ENCODE measurements at regions not wholly inside any gene's neighbourhood (a gene's known extent, or its start where the extent isn't known, plus 50 kb on each side); places are given as distances from the start of the nearest gene placed in this dataset.

GRCh38 chr4:54913751-54914526 lies 211.5 kb downstream of the KDR start:
- H2AFZ ChIP-seq (ENCODE audit: low read depth, low read length, poor library complexity, severe bottlenecking), result no peak overlapping the region
- DNase-seq (ENCODE audit: low read depth, low spot score) (no peak), ATAC-seq (no peak)
- ChIA-PET POLR2A (no interaction called here), RAD21 (ENCODE audit: low non-redundant PET in 1 of 2, low total read pairs in 2 of 2, uncharacterized antibody in 2 of 2, unreplicated experiment in 2 of 2) (no interaction called here), CTCF (no interaction called here)
- TF ChIP-seq EGR1 (IDR thresholded peaks at IDR 0.05; ENCODE audit: low read depth) (no peak), SRF (IDR thresholded peaks at IDR 0.05; ENCODE audit: low read depth) (no peak), ZNF274 (IDR thresholded peaks at IDR 0.05; ENCODE audit: low read depth, low read length) (no peak), ZBTB33 (IDR thresholded peaks at IDR 0.05; ENCODE audit: extremely low read depth, insufficient replicate concordance, low read length) (no peak), EZH2 (IDR thresholded peaks at IDR 0.05) (no peak), YY1 (IDR thresholded peaks at IDR 0.05; ENCODE audit: extremely low read depth, insufficient replicate concordance, low read depth, low read length) (no peak), ATF3 (IDR thresholded peaks at IDR 0.05) (no peak), EZH2phosphoT487 (IDR thresholded peaks at IDR 0.05; ENCODE audit: borderline replicate concordance) (no peak), SP1 (IDR thresholded peaks at IDR 0.05; ENCODE audit: low read depth) (no peak), SIN3A (IDR thresholded peaks at IDR 0.05; ENCODE audit: low read depth) (no peak)
- H3K4me3 ChIP-seq (replicated peaks in 1 of 2; ENCODE audit: low read depth in 1 of 2, low read length in 2 of 2), result no peak overlapping the region
- no TSS peak for BruUV-seq (replicated peaks)
- H3K9me2 ChIP-seq (ENCODE audit: insufficient read depth), result no peaks in the 10 kb centered on the region
- peaks cover 19% of the 10 kb centered on the region for H3K27me3 ChIP-seq (ENCODE audit: insufficient read depth, low read length)
- H3K9me3 ChIP-seq (ENCODE audit: control insufficient read depth in 1 of 2, insufficient read depth in 1 of 2, low read depth in 1 of 2, low read length in 2 of 2), result no peaks in the 10 kb centered on the region
- H3K4me2 ChIP-seq (ENCODE audit: low read length), result no peak overlapping the region
- no peaks in the 10 kb centered on the region for H3K79me2 ChIP-seq (ENCODE audit: insufficient read depth, low read length)
- no peaks in the 10 kb centered on the region for H3K36me3 ChIP-seq (ENCODE audit: control insufficient read depth in 1 of 2, insufficient read depth in 2 of 2, low read length in 2 of 2)
- H3K27ac ChIP-seq (ENCODE audit: low read depth, low read length), result no peak overlapping the region
- no peak overlapping the region for H3K9ac ChIP-seq (ENCODE audit: low read length)
- intact Hi-C loops (cut with micrococcal nuclease), result no loop called here
- H4K20me1 ChIP-seq (ENCODE audit: insufficient read depth), result no peaks in the 10 kb centered on the region
- no peaks in the 10 kb centered on the region for H3K4me1 ChIP-seq (ENCODE audit: control insufficient read depth in 1 of 2, insufficient read depth in 2 of 2, low read length in 2 of 2)
